ENCODE measurements at regions not wholly inside any gene's neighbourhood (a gene's known extent, or its start where the extent isn't known, plus 50 kb on each side); places are given as distances from the start of the nearest gene placed in this dataset.

GRCh38 chr10:9814285-9814864 is 1203.3 kb upstream of the CELF2 start:
- no peak for TF ChIP-seq POLR2A (IDR thresholded peaks at IDR 0.05; ENCODE audit: low read depth, low read length)
- TF ChIP-seq POLR2AphosphoS5 (IDR thresholded peaks at IDR 0.05; ENCODE audit: low read depth, low read length), result no peak
